Body of pancreas (tissue), 4 donors: ENCODE measurements at regions not wholly inside any gene's neighbourhood (a gene's known extent, or its start where the extent isn't known, plus 50 kb on each side); places are given as distances from the start of the nearest gene placed in this dataset.

Experiments used
- CTCF ChIP-seq, 7 experiments: fragments of 450-650 bp in 4 of 7; fragments of 200-600 bp in 3 of 7; sonication (generic) in 3 of 7; IDR thresholded peaks; one replicate each; pipeline ENCODE4 v1.5.1; 2016 to 2019; ENCODE audit warnings: antibody characterized with exemption in 7 of 7
- POLR2A ChIP-seq, 3 donors: fragments of 450-650 bp; IDR thresholded peaks; one replicate each; pipeline ENCODE4 v1.6.1; 2016; ENCODE audit warnings: antibody characterized with exemption in 3 of 3, mild to moderate bottlenecking in 2 of 3

GRCh38 chr3:148095962-148096361 is 601.7 kb upstream of the AGTR1 start:
- TF ChIP-seq CTCF (IDR thresholded peaks at IDR 0.05): no peak
- no peak for TF ChIP-seq POLR2A (IDR thresholded peaks at IDR 0.05)
